Kidney epithelial cell (primary cell): ENCODE measurements at regions not wholly inside any gene's neighbourhood (a gene's known extent, or its start where the extent isn't known, plus 50 kb on each side); places are given as distances from the start of the nearest gene placed in this dataset.
"Not testable (repeated sequence)": the region's sequence is repeated elsewhere in the genome, so short reads cannot be mapped to it uniquely, and the experiment has no call there.

Experiments
- DNase-seq: peaks from one replicate; pipeline ENCODE4 v3.0.0-alpha.2; 2010; ENCODE audit warnings: low read depth
- H3K27me3 ChIP-seq: 2 replicates; pipeline ENCODE4 v1.6.0; 2011; ENCODE audit warnings: low read length; ENCODE audit not compliant: control insufficient read depth, insufficient read depth
- H3K36me3 ChIP-seq: 2 replicates; pipeline ENCODE4 v1.5.1; 2011; ENCODE audit warnings: low read length; ENCODE audit not compliant: control insufficient read depth, insufficient read depth
- H3K4me3 ChIP-seq: 2 replicates; pipeline ENCODE4 v1.5.1; 2011; ENCODE audit warnings: low read depth, mild to moderate bottlenecking, control low read depth, low read length
- TF ChIP-seq, protein P1 (sequence below): IDR thresholded peaks from 2 replicates; pipeline ENCODE4 v1.5.1; 2011; ENCODE audit warnings: mild to moderate bottlenecking, moderate library complexity, low read length, control low read depth, inconsistent platforms; ENCODE audit not compliant: insufficient read depth, poor library complexity, severe bottlenecking

- DNase-seq, result no peak
- TF ChIP-seq, protein P1, sequence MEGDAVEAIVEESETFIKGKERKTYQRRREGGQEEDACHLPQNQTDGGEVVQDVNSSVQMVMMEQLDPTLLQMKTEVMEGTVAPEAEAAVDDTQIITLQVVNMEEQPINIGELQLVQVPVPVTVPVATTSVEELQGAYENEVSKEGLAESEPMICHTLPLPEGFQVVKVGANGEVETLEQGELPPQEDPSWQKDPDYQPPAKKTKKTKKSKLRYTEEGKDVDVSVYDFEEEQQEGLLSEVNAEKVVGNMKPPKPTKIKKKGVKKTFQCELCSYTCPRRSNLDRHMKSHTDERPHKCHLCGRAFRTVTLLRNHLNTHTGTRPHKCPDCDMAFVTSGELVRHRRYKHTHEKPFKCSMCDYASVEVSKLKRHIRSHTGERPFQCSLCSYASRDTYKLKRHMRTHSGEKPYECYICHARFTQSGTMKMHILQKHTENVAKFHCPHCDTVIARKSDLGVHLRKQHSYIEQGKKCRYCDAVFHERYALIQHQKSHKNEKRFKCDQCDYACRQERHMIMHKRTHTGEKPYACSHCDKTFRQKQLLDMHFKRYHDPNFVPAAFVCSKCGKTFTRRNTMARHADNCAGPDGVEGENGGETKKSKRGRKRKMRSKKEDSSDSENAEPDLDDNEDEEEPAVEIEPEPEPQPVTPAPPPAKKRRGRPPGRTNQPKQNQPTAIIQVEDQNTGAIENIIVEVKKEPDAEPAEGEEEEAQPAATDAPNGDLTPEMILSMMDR, result no peak
- Histone ChIP-seq H3K27me3 (no peaks in the 10 kb centered on the region), H3K4me3 (no peak overlapping the region), H3K36me3 (no peaks in the 10 kb centered on the region)
Observed at GRCh38 chr18:5707586-5707985, 163.8 kb upstream of the EPB41L3 start.

DNA sequence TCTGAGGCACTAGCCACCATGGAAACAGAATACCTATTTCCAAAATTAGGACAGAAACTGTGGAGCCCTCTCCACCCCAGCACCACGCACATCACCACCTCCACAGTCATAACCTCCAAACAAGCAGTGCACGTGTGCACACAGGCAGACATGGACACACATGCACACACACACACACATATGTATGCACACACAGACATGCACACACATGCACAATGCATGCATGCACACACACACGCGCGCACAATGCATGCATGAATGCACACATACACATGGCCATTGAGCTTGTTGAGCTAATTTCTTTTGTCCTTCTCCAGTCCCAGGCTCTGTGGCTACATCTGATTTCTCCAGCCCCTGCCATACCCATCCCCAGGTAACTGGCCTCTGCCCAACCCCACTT, 161.6 kb upstream of the EPB41L3 start:
- H3K36me3 ChIP-seq, result no peaks in the 10 kb centered on the region
- H3K27me3 ChIP-seq, result no peaks in the 10 kb centered on the region
- no peak for DNase-seq
- TF ChIP-seq, protein P1, result no peak
- H3K4me3 ChIP-seq, result no peak overlapping the region

- no peaks in the 10 kb centered on the region for H3K36me3 ChIP-seq
- TF ChIP-seq, protein P1, result no peak
- no peaks in the 10 kb centered on the region for H3K27me3 ChIP-seq
- DNase-seq, result no peak
- H3K4me3 ChIP-seq, result no peak overlapping the region
Observed at GRCh38 chr18:5704847-5705246, 161.1 kb upstream of the EPB41L3 start.

DNA sequence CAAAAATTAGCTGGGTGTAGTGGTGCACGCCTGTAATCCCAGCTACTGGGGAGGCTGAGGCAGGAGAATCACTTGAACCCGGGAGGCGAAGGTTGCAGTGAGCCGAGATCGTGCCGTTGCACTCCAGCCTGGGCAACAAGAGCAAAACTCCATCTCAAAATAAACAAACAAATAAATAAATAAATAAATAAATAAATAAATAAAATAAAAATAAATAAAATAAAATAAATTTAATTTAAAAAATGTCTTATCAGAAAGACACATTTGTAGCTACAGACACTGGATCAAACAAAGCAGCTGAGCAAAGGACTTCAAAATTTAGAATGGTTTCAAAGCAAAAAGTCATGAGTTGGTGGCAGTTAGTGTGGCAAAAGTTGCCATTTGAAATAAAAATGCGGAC, 158.2 kb upstream of the EPB41L3 start:
- DNase-seq, H3K27me3 ChIP-seq, H3K4me3 ChIP-seq, H3K36me3 ChIP-seq: not testable (repeated sequence)

GRCh38 chr18:5693699-5694294, 150.0 kb upstream of the EPB41L3 start:
- Histone ChIP-seq H3K27me3 (no peaks in the 10 kb centered on the region), H3K36me3 (no peaks in the 10 kb centered on the region), H3K4me3 (no peak overlapping the region)
- no peak for DNase-seq
- TF ChIP-seq, protein P1, result no peak

DNA sequence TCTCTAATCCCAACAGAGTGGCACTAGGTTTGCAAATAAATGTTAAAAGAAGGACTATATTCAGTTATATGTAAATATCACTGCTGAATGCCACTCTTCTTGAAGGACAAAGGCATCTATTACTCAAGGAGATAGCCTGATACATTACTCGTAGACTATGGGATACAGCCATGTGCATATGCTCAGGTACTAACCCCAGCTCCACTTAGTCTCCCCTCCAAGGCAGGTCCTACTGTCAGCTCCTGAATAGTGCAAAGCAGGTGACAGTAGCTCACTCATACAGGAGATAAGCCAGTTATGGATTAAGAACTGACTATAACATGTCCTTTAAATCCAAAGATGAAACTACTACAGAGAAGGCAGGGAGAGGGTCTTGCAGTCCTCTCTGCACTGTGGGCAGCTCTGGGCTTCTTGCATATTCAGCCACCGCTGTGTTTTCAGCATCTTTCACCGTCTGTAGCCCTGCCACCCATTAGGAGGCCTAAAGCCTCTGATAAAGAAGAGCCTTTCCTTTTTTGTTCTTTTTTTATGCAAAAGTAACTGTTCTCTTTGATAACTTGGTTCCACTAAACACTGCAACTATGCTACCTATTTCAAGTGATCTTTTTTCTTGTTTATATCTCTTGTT, 135.1 kb upstream of the EPB41L3 start:
- Histone ChIP-seq H3K27me3 (no peaks in the 10 kb centered on the region), H3K36me3 (no peaks in the 10 kb centered on the region), H3K4me3 (no peak overlapping the region)
- DNase-seq, result no peak
- TF ChIP-seq, protein P1, result no peak
